DOHH2 (cell line): ENCODE measurements at regions not wholly inside any gene's neighbourhood (a gene's known extent, or its start where the extent isn't known, plus 50 kb on each side); places are given as distances from the start of the nearest gene placed in this dataset.

ENCODE experiments used
- H3F3A ChIP-seq: fragments of 200-600 bp; sonication (generic), shearing (Covaris generic); 2 replicates; pipeline ENCODE4 v1.6.0; 2016; ENCODE audit warnings: antibody characterized with exemption, mild to moderate bottlenecking; ENCODE audit not compliant: control insufficient read depth, insufficient read depth
- H3K27ac ChIP-seq: fragments of 200-600 bp; sonication (generic); 2 replicates; pipeline ENCODE4 v1.5.1; 2014; ENCODE audit warnings: low read depth, mild to moderate bottlenecking, low read length, moderate library complexity
- H3K27me3 ChIP-seq: fragments of 200-600 bp; sonication (generic); 2 replicates; pipeline ENCODE4 v1.6.1; 2014; ENCODE audit warnings: mild to moderate bottlenecking, low read length, mixed read lengths; ENCODE audit not compliant: control insufficient read depth
- H3K36me3 ChIP-seq: fragments of 200-600 bp; sonication (generic); 2 replicates; pipeline ENCODE4 v1.6.1; 2014; ENCODE audit warnings: mild to moderate bottlenecking, low read length, moderate library complexity, mixed read lengths; ENCODE audit not compliant: control insufficient read depth
- H3K4me1 ChIP-seq: fragments of 200-600 bp; sonication (generic); 2 replicates; pipeline ENCODE4 v1.6.1; 2014; ENCODE audit warnings: mild to moderate bottlenecking, low read length, mixed read lengths; ENCODE audit not compliant: control insufficient read depth
- H3K4me2 ChIP-seq: fragments of 200-600 bp; sonication (generic); 2 replicates; pipeline ENCODE4 v1.6.0; 2014; ENCODE audit warnings: mild to moderate bottlenecking, low read length, moderate library complexity
- H3K4me3 ChIP-seq: fragments of 200-600 bp; sonication (generic); 2 replicates; pipeline ENCODE4 v1.5.1; 2014; ENCODE audit warnings: mild to moderate bottlenecking, low read length, mixed read lengths
- H3K79me2 ChIP-seq: fragments of 200-600 bp; sonication (generic); 2 replicates; pipeline ENCODE4 v1.6.1; 2014; ENCODE audit warnings: mild to moderate bottlenecking, low read length, mixed read lengths; ENCODE audit not compliant: control insufficient read depth
- H3K9me2 ChIP-seq: fragments of 200-600 bp; sonication (generic); replicated peaks from 2 replicates; pipeline ENCODE4 v1.6.1; 2014; ENCODE audit warnings: mild to moderate bottlenecking, low read length, mixed read lengths; ENCODE audit not compliant: control insufficient read depth
- H3K9me3 ChIP-seq: fragments of 200-600 bp; sonication (generic); 2 replicates; pipeline ENCODE4 v1.6.1; 2014; ENCODE audit warnings: antibody characterized with exemption, low read length, mixed read lengths; ENCODE audit not compliant: control insufficient read depth, insufficient read depth
- H4K20me1 ChIP-seq: fragments of 200-600 bp; sonication (generic); 2 replicates; pipeline ENCODE4 v1.6.0; 2014; ENCODE audit warnings: low read depth, mild to moderate bottlenecking, antibody characterized with exemption, low read length, moderate library complexity; ENCODE audit not compliant: control insufficient read depth, insufficient read depth
- CTCF ChIP-seq: fragments of 200-600 bp; sonication (generic); IDR thresholded peaks from one replicate; pipeline ENCODE4 v1.5.1; 2014; ENCODE audit warnings: antibody characterized with exemption, mild to moderate bottlenecking, low read depth, low read length; ENCODE audit not compliant: poor library complexity, severe bottlenecking
- EZH2phosphoT487 ChIP-seq: fragments of 200-600 bp; sonication (generic); IDR thresholded peaks from 2 replicates; pipeline ENCODE4 v1.6.1; 2017; ENCODE audit warnings: borderline replicate concordance, mild to moderate bottlenecking, antibody characterized with exemption, low read length, moderate library complexity, mixed read lengths

- no peak for TF ChIP-seq EZH2phosphoT487
Observed at GRCh38 chr2:226130192-226130591, 669.4 kb downstream of the IRS1 start.

GRCh38 chr2:226127682-226128081 is 671.9 kb downstream of the IRS1 start:
- no peak overlapping the region for H3K4me2 ChIP-seq
- no peaks in the 10 kb centered on the region for H3K36me3 ChIP-seq
- no peak for TF ChIP-seq EZH2phosphoT487
- no peak for TF ChIP-seq CTCF
- H3K27ac ChIP-seq: no peak overlapping the region
- no peak overlapping the region for H3K4me3 ChIP-seq
- no peaks in the 10 kb centered on the region for H3K4me1 ChIP-seq
- H4K20me1 ChIP-seq: no peaks in the 10 kb centered on the region
- no peaks in the 10 kb centered on the region; the same call in 1 of the 2 replicates for H3K9me2 ChIP-seq
- no peaks in the 10 kb centered on the region for H3K79me2 ChIP-seq
- no peaks in the 10 kb centered on the region for H3F3A ChIP-seq
- 0 out of 2 replicates have a peak, but pooled peaks cover 2% of the 10 kb centered on the region for H3K9me3 ChIP-seq
- no peaks in the 10 kb centered on the region for H3K27me3 ChIP-seq

More at GRCh38 chr2:226130192-226130591, 669.4 kb downstream of the IRS1 start:
- H3K4me2 ChIP-seq: no peak overlapping the region
- no peaks in the 10 kb centered on the region for H3K79me2 ChIP-seq
- H3K9me2 ChIP-seq: no peaks in the 10 kb centered on the region; the same call in 1 of the 2 replicates
- H3K4me3 ChIP-seq: no peak overlapping the region
- no peaks in the 10 kb centered on the region for H4K20me1 ChIP-seq
- no peaks in the 10 kb centered on the region for H3K4me1 ChIP-seq
- no peaks in the 10 kb centered on the region for H3K9me3 ChIP-seq
- H3K27ac ChIP-seq: no peak overlapping the region
- H3K27me3 ChIP-seq: no peaks in the 10 kb centered on the region
- no peaks in the 10 kb centered on the region for H3F3A ChIP-seq
- no peaks in the 10 kb centered on the region for H3K36me3 ChIP-seq

GRCh38 chr2:226126104-226126503 is 673.5 kb downstream of the IRS1 start:
- no peaks in the 10 kb centered on the region for H3F3A ChIP-seq
- no peak overlapping the region for H3K4me3 ChIP-seq
- no peaks in the 10 kb centered on the region for H3K36me3 ChIP-seq
- H3K4me2 ChIP-seq: no peak overlapping the region
- peaks cover 14% of the 10 kb centered on the region for H3K4me1 ChIP-seq
- H3K9me3 ChIP-seq: 0 out of 2 replicates have a peak, but pooled peaks cover 2% of the 10 kb centered on the region
- no peaks in the 10 kb centered on the region; the same call in 1 of the 2 replicates for H3K9me2 ChIP-seq
- H3K27ac ChIP-seq: no peak overlapping the region
- H3K27me3 ChIP-seq: no peaks in the 10 kb centered on the region
- H4K20me1 ChIP-seq: no peaks in the 10 kb centered on the region
- no peak for TF ChIP-seq CTCF
- TF ChIP-seq EZH2phosphoT487: no peak
- no peaks in the 10 kb centered on the region for H3K79me2 ChIP-seq

GRCh38 chr2:226125176-226125883 is 674.3 kb downstream of the IRS1 start:
- TF ChIP-seq CTCF: no peak
- no peak for TF ChIP-seq EZH2phosphoT487
- Histone ChIP-seq H3K9me3 (0 out of 2 replicates have a peak, but pooled peaks cover 2% of the 10 kb centered on the region), H4K20me1 (no peaks in the 10 kb centered on the region), H3K9me2 (no peaks in the 10 kb centered on the region; the same call in 1 of the 2 replicates), H3K79me2 (no peaks in the 10 kb centered on the region), H3K4me2 (no peak overlapping the region), H3K27me3 (no peaks in the 10 kb centered on the region), H3K27ac (no peak overlapping the region), H3K4me1 (peaks cover 17% of the 10 kb centered on the region), H3F3A (no peaks in the 10 kb centered on the region), H3K4me3 (no peak overlapping the region), H3K36me3 (no peaks in the 10 kb centered on the region)
